ENCODE measurements at regions not wholly inside any gene's neighbourhood (a gene's known extent, or its start where the extent isn't known, plus 50 kb on each side); places are given as distances from the start of the nearest gene placed in this dataset.

DNA sequence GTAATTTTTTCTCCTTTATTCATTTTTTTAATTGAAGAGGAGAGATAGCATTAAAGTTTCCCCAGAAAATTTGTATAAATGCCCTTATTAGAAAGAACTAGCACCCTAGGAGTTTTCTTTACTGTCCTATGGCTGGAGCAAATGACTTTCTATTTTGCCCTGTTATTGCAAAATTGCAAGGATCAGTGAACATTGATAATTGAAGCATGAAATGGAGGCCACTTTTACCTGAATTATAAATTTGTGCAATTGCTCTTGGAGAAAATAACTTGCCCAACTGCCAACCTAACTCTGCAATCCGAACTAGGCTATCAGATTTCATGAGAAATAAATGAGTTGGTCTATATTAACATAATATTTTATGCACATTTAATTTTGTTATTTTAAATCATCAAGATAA, 111.9 kb downstream of the MTRR start (continued):
- no peak for TF ChIP-seq MTERF4 (CRISPR knock-in tag; IDR thresholded peaks at IDR 0.05)
- no peak for TF ChIP-seq ZNF253 (CRISPR knock-in tag; IDR thresholded peaks at IDR 0.05; ENCODE audit: borderline replicate concordance)
- no peak for TF ChIP-seq GATAD1 (CRISPR knock-in tag; IDR thresholded peaks at IDR 0.05)
- no peak for TF ChIP-seq ZSCAN29 (CRISPR knock-in tag; conservative IDR thresholded peaks at IDR 0.05)
- no peak for TF ChIP-seq TRIM24 (CRISPR knock-in tag; IDR thresholded peaks at IDR 0.05)
- TF ChIP-seq HMG20B (CRISPR knock-in tag; conservative IDR thresholded peaks at IDR 0.05), result no peak
- TF ChIP-seq KLF12 (CRISPR knock-in tag; IDR thresholded peaks at IDR 0.05; ENCODE audit: borderline replicate concordance), result no peak
- TF ChIP-seq TRIM22 (IDR thresholded peaks at IDR 0.05), result no peak

- Histone ChIP-seq H3K4me3 (replicated peaks in 1 of 3; ENCODE audit: insufficient read depth in 1 of 3, low read depth in 2 of 3, low read length in 3 of 3) (no peak overlapping the region), H3K4me1 (ENCODE audit: insufficient read depth, low read length) (no peaks in the 10 kb centered on the region), H3K27me3 (ENCODE audit: control insufficient read depth in 1 of 2, insufficient read depth in 2 of 2, low read length in 2 of 2) (no peaks in the 10 kb centered on the region; a peak in 1 of 5 replicates), H3K36me3 (replicated peaks in 1 of 2; ENCODE audit: control insufficient read depth in 1 of 2, insufficient read depth in 2 of 2, low read length in 2 of 2) (no peaks in the 10 kb centered on the region), H3K9ac (ENCODE audit: insufficient read depth, low read depth, low read length) (no peak overlapping the region), H3K79me2 (ENCODE audit: insufficient read depth, low read length) (no peaks in the 10 kb centered on the region), H4K20me1 (ENCODE audit: insufficient read depth, low read length) (no peaks in the 10 kb centered on the region), H3K9me3 (ENCODE audit: low read length) (no peaks in the 10 kb centered on the region), H3K4me2 (ENCODE audit: low read depth, low read length) (no peak overlapping the region), H3K27ac (ENCODE audit: extremely low read length, insufficient read depth, low read length) (no peak overlapping the region), H2AFZ (ENCODE audit: low read length) (no peak overlapping the region)
- ATAC-seq (peak; percentile 42; the same call in 2 of the 3 replicates), FAIRE-seq (no peak), DNase-seq (ENCODE audit: low spot score) (no peak)
- CTCF ChIA-PET (ENCODE audit: low intra/inter-chr PET ratio, low total read pairs), result no interaction called here
- no TSS peak for BruUV-seq (replicated peaks)
- POLR2A ChIA-PET, result no interaction called here
- 0% methylated on average over 2 of the region's 18 CpGs for WGBS (ENCODE audit: low lambda C conversion rate)
- intact Hi-C loops (cut with micrococcal nuclease; ENCODE audit: unreplicated experiment) (no loop called here), in situ Hi-C loops (cut with HindIII; ENCODE audit: extremely low pct_ligation_motif_present, low pct_unique_long_range_greater_than_20kb) (no loop called here)
- no peak for TF ChIP-seq HMGA1 (CRISPR knock-in tag; conservative IDR thresholded peaks at IDR 0.05)
Observed at GRCh38 chr5:7983433-7983832, 114.5 kb downstream of the MTRR start.
